Transverse colon (tissue), 4 donors: ENCODE measurements at regions not wholly inside any gene's neighbourhood (a gene's known extent, or its start where the extent isn't known, plus 50 kb on each side); places are given as distances from the start of the nearest gene placed in this dataset.

ENCODE experiments used
- DNase-seq: peaks from one replicate; pipeline ENCODE4 v3.0.0-alpha.2; 2019
- H3K27ac ChIP-seq, 4 donors: fragments of 200-600 bp; sonication (generic); 2 replicates each; pipeline ENCODE4 v1.5.1; 2016 to 2018; ENCODE audit warnings: inconsistent platforms in 4 of 4
- H3K27me3 ChIP-seq: fragments of 200-600 bp; sonication (generic); 2 replicates; pipeline ENCODE4 v1.5.1; 2017; ENCODE audit warnings: inconsistent platforms
- H3K36me3 ChIP-seq, 4 donors: fragments of 200-600 bp; sonication (generic); 2 replicates each; pipeline ENCODE4 v1.5.1; 2017 to 2019; ENCODE audit warnings: inconsistent platforms in 4 of 4
- H3K4me1 ChIP-seq, 4 donors: fragments of 200-600 bp; sonication (generic); 2 replicates each; pipeline ENCODE4 v1.5.1; 2017 to 2020; ENCODE audit warnings: inconsistent platforms in 4 of 4
- H3K4me3 ChIP-seq, 4 donors: fragments of 200-600 bp; sonication (generic); 1 replicate in 1 of 4; 2 replicates in 3 of 4; pipeline versions ENCODE4 v1.5.1 to v1.6.1; 2017 to 2019; ENCODE audit warnings: inconsistent platforms in 4 of 4
- H3K9me3 ChIP-seq, 2 donors: fragments of 200-600 bp; sonication (generic); 2 replicates each; pipeline ENCODE4 v1.5.1; 2017 to 2019; ENCODE audit warnings: inconsistent platforms in 2 of 2
- CTCF ChIP-seq, 5 experiments: fragments of 200-600 bp in 3 of 5; fragments of 450-650 bp in 2 of 5; sonication (generic) in 3 of 5; IDR thresholded peaks; 1 replicate in 2 of 5; 2 replicates in 3 of 5; pipeline ENCODE4 v1.5.1; 2016 to 2017; ENCODE audit warnings: antibody characterized with exemption in 5 of 5, inconsistent platforms in 3 of 5, mild to moderate bottlenecking in 2 of 5, moderate library complexity in 1 of 5
- EP300 ChIP-seq: sonication (generic); formaldehyde crosslinking; IDR thresholded peaks from one replicate; pipeline ENCODE4 v1.6.1; 2017; ENCODE audit warnings: antibody characterized with exemption, low read depth
- POLR2A ChIP-seq: fragments of 450-650 bp; IDR thresholded peaks from one replicate; pipeline ENCODE4 v1.6.1; 2016; ENCODE audit warnings: antibody characterized with exemption, mild to moderate bottlenecking, moderate library complexity
- POLR2AphosphoS5 ChIP-seq, 3 donors: sonication (generic); formaldehyde crosslinking; IDR thresholded peaks; one replicate each; pipeline ENCODE4 v1.6.1; 2016; ENCODE audit warnings: antibody characterized with exemption in 3 of 3
- WGBS, 2 donors: methylation state at CpG; one replicate each; pipeline ENCODE4 v1.1.5; 2018; ENCODE audit warnings: low coverage in 1 of 2; 5-methylcytosine and 5-hydroxymethylcytosine counted together
- in situ Hi-C, 4 donors: fragments of 200-750 bp; cut with MboI; loops; one replicate each; pipeline versions ENCODE4 v1.15.0 to v1.15.1; 2017; ENCODE audit warnings: low sequenced_read_pairs in 3 of 4, low pct_ligation_motif_present in 1 of 4, low pct_unique_long_range_greater_than_20kb in 1 of 4
- intact Hi-C: fragments of 100-400 bp; cut with DNase I; formaldehyde crosslinking; loops from one replicate; pipeline ENCODE4 v1.15.1; 2023; ENCODE audit warnings: low total_unique reads

GRCh38 chr5:110096419-110096818 is 406.7 kb downstream of the MAN2A1 start:
- Histone ChIP-seq H3K9me3 (no peaks in the 10 kb centered on the region), H3K4me3 (no peak overlapping the region), H3K27me3 (no peaks in the 10 kb centered on the region), H3K4me1 (peaks cover 0 to 4% (median 0%) of the 10 kb centered on the region in 4 donors), H3K36me3 (no peaks in the 10 kb centered on the region), H3K27ac (no peak overlapping the region)
- in situ Hi-C loops (no loop called here), intact Hi-C loops (no loop called here)
- TF ChIP-seq EP300 (no peak), POLR2A (no peak), POLR2AphosphoS5 (IDR thresholded peaks at IDR 0.05) (no peak), CTCF (IDR thresholded peaks at IDR 0.05) (no peak)
- no peak for DNase-seq
- WGBS, 2 donors: 60 to 72% methylated on average over 1 of the region's 1 CpG

- Histone ChIP-seq H3K4me1 (no peaks in the 10 kb centered on the region), H3K27me3 (no peaks in the 10 kb centered on the region), H3K27ac (no peak overlapping the region), H3K9me3 (no peaks in the 10 kb centered on the region), H3K4me3 (no peak overlapping the region), H3K36me3 (no peaks in the 10 kb centered on the region)
- TF ChIP-seq CTCF (IDR thresholded peaks at IDR 0.05): no peak
- TF ChIP-seq POLR2A: no peak
- TF ChIP-seq POLR2AphosphoS5 (IDR thresholded peaks at IDR 0.05): no peak
- no peak for TF ChIP-seq EP300
- DNase-seq: no peak
- intact Hi-C loops: no loop called here
- in situ Hi-C loops: no loop called here
Observed at GRCh38 chr5:110099572-110099971, 409.8 kb downstream of the MAN2A1 start.

GRCh38 chr5:110103081-110103480 is 413.4 kb downstream of the MAN2A1 start:
- WGBS, 2 donors: 91 to 100% methylated on average over 1 of the region's 1 CpG
- Histone ChIP-seq H3K27me3 (no peaks in the 10 kb centered on the region), H3K27ac (no peak overlapping the region), H3K4me3 (no peak overlapping the region), H3K9me3 (no peaks in the 10 kb centered on the region), H3K4me1 (peaks cover 0 to 5% (median 0%) of the 10 kb centered on the region in 4 donors), H3K36me3 (no peaks in the 10 kb centered on the region)
- intact Hi-C loops (no loop called here), in situ Hi-C loops (no loop called here)
- DNase-seq: no peak
- TF ChIP-seq EP300: no peak
- TF ChIP-seq POLR2AphosphoS5 (IDR thresholded peaks at IDR 0.05): no peak
- no peak for TF ChIP-seq CTCF (IDR thresholded peaks at IDR 0.05)
- no peak for TF ChIP-seq POLR2A

GRCh38 chr5:110104060-110104725 is 414.5 kb downstream of the MAN2A1 start:
- H3K36me3 ChIP-seq: no peaks in the 10 kb centered on the region
- DNase-seq: no peak
- H3K27me3 ChIP-seq: no peaks in the 10 kb centered on the region
- no peak overlapping the region for H3K27ac ChIP-seq
- intact Hi-C loops: no loop called here
- H3K9me3 ChIP-seq: no peaks in the 10 kb centered on the region
- in situ Hi-C loops: no loop called here
- H3K4me1 ChIP-seq: peaks cover 0 to 5% (median 0%) of the 10 kb centered on the region in 4 donors
- no peak overlapping the region for H3K4me3 ChIP-seq
- WGBS, 2 donors: 72 to 75% methylated on average over 12 to 13 of the region's 13 CpGs
- no peak for TF ChIP-seq CTCF (IDR thresholded peaks at IDR 0.05)
- TF ChIP-seq POLR2AphosphoS5 (IDR thresholded peaks at IDR 0.05): no peak
